Prostate gland (tissue), 2 donors: ENCODE measurements at regions not wholly inside any gene's neighbourhood (a gene's known extent, or its start where the extent isn't known, plus 50 kb on each side); places are given as distances from the start of the nearest gene placed in this dataset.

ENCODE experiments used
- DNase-seq: peaks from one replicate; pipeline ENCODE4 v3.0.0-alpha.2; 2019; ENCODE audit warnings: low spot score
- H3K27ac ChIP-seq, 2 donors: fragments of 200-600 bp; sonication (generic); 2 replicates each; pipeline ENCODE4 v1.5.1; 2017 to 2019
- H3K27me3 ChIP-seq: fragments of 200-600 bp; sonication (generic); replicated peaks from 2 replicates; pipeline ENCODE4 v1.5.1; 2019; ENCODE audit not compliant: insufficient read depth
- H3K36me3 ChIP-seq, 2 donors: fragments of 200-600 bp; sonication (generic); 1 replicate in 1 of 2; 2 replicates in 1 of 2; pipeline versions ENCODE4 v1.5.1 to v1.8.1; 2017 to 2019
- H3K4me1 ChIP-seq: fragments of 200-600 bp; sonication (generic); replicated peaks from 2 replicates; pipeline ENCODE4 v1.5.1; 2019
- H3K4me3 ChIP-seq, 2 donors: fragments of 200-600 bp; sonication (generic); 2 replicates each; pipeline ENCODE4 v1.5.1; 2017 to 2019
- H3K9me3 ChIP-seq: fragments of 200-600 bp; sonication (generic); 2 replicates; pipeline ENCODE4 v1.5.1; 2017
- POLR2A ChIP-seq: fragments of 450-650 bp; IDR thresholded peaks from one replicate; pipeline ENCODE4 v1.6.1; 2016; ENCODE audit warnings: antibody characterized with exemption, mild to moderate bottlenecking
- POLR2AphosphoS5 ChIP-seq: sonication (generic); formaldehyde crosslinking; IDR thresholded peaks from one replicate; pipeline ENCODE4 v1.6.1; 2017; ENCODE audit warnings: antibody characterized with exemption
- WGBS: methylation state at CpG from one replicate; pipeline ENCODE4 v1.1.5; 2018; 5-methylcytosine and 5-hydroxymethylcytosine counted together
- intact Hi-C: fragments of 100-400 bp; cut with DNase I; formaldehyde crosslinking; loops from one replicate; pipeline ENCODE4 v1.14.2; 2022
- TF ChIP-seq, protein P1 (sequence below), 4 experiments: fragments of 200-600 bp in 2 of 4; fragments of 450-650 bp in 2 of 4; sonication (generic) in 2 of 4; IDR thresholded peaks; 1 replicate in 3 of 4; 2 replicates in 1 of 4; pipeline ENCODE4 v1.5.1; 2016 to 2019; ENCODE audit warnings: antibody characterized with exemption in 4 of 4, mild to moderate bottlenecking in 2 of 4, moderate library complexity in 2 of 4

DNA sequence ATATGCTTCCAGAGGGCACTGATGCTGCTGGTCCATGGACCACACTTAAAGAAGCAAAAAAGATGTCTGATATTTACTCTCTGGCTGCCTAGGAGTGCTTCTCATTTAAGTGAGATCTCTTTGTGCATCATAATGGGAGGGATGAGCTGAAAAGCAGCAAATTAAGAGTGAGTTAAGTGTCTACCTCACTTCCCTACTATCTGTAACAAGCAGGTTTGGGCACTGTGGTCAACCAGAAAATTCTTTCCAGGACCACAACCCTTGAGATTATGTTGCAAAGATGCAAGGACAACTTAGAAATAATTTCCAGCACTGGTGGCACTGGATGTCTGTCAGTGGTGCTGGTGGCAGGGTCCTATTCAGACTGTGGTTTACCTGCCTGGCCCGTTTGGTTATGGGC lies 52.1 kb upstream of the USPL1 start:
- no peak overlapping the region for H3K4me3 ChIP-seq
- DNase-seq: no peak
- no peaks in the 10 kb centered on the region for H3K36me3 ChIP-seq
- TF ChIP-seq POLR2AphosphoS5: no peak
- no peak for TF ChIP-seq POLR2A
- TF ChIP-seq, protein P1, sequence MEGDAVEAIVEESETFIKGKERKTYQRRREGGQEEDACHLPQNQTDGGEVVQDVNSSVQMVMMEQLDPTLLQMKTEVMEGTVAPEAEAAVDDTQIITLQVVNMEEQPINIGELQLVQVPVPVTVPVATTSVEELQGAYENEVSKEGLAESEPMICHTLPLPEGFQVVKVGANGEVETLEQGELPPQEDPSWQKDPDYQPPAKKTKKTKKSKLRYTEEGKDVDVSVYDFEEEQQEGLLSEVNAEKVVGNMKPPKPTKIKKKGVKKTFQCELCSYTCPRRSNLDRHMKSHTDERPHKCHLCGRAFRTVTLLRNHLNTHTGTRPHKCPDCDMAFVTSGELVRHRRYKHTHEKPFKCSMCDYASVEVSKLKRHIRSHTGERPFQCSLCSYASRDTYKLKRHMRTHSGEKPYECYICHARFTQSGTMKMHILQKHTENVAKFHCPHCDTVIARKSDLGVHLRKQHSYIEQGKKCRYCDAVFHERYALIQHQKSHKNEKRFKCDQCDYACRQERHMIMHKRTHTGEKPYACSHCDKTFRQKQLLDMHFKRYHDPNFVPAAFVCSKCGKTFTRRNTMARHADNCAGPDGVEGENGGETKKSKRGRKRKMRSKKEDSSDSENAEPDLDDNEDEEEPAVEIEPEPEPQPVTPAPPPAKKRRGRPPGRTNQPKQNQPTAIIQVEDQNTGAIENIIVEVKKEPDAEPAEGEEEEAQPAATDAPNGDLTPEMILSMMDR (IDR thresholded peaks at IDR 0.05): no peak
- no peak overlapping the region for H3K27ac ChIP-seq
- H3K4me1 ChIP-seq: no peaks in the 10 kb centered on the region
- no peaks in the 10 kb centered on the region for H3K9me3 ChIP-seq
- H3K27me3 ChIP-seq: no peaks in the 10 kb centered on the region
- WGBS: 100% methylated on average over 1 of the region's 1 CpG
- intact Hi-C loops: no loop called here

DNA sequence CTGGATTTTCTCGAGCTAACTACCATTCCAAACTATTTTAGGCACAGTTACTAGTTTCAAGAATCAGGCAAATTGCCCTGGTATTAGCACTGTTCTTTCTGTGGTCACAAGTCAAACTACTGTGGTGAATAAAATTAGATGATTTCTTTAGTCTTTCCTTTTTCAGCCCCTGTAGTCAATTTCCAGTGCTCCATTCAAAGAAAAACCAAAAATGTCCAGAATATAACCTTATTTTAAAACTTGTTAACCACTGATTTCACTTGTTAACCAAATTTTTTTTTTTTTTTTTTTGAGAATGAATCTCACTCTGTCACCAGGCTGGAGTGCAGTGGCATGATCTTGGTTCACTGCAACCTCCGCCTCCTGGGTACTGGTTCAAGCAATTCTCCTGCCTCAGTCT lies 50.6 kb upstream of the USPL1 start:
- no peak for TF ChIP-seq POLR2A
- TF ChIP-seq, protein P1 (IDR thresholded peaks at IDR 0.05): no peak
- no peak for TF ChIP-seq POLR2AphosphoS5
- no peaks in the 10 kb centered on the region for H3K36me3 ChIP-seq
- H3K4me1 ChIP-seq: no peaks in the 10 kb centered on the region
- no peak overlapping the region for H3K27ac ChIP-seq
- WGBS: 77% methylated on average over 2 of the region's 2 CpGs
- H3K9me3 ChIP-seq: no peaks in the 10 kb centered on the region
- H3K4me3 ChIP-seq: no peak overlapping the region
- no peak for DNase-seq
- intact Hi-C loops: no loop called here
- H3K27me3 ChIP-seq: no peaks in the 10 kb centered on the region
